T-helper 17 cell (primary cell): ENCODE measurements at regions not wholly inside any gene's neighbourhood (a gene's known extent, or its start where the extent isn't known, plus 50 kb on each side); places are given as distances from the start of the nearest gene placed in this dataset.

Source experiments
- ATAC-seq: fragments of 150-1000 bp; cut with Tn5 transposase; 2 replicates; pipeline ENCODE4 v1.10.0; 2021; ENCODE audit warnings: mild to moderate bottlenecking, moderate library complexity
- DNase-seq, 3 donors: peaks; one replicate each; pipeline versions ENCODE4 v3.0.0 to v3.0.0-alpha.2; 2020 to 2021
- H3K9me3 ChIP-seq: one replicate; pipeline ENCODE4 v1.7.0; 2013; ENCODE audit warnings: low read length, mild to moderate bottlenecking; ENCODE audit not compliant: control insufficient read depth, poor library complexity, severe bottlenecking
- H3K27ac Mint-ChIP-seq: one replicate; pipeline ENCODE4 v1.8.0; 2022; ENCODE audit warnings: mild to moderate bottlenecking, moderate library complexity, mixed read lengths
- H3K27me3 Mint-ChIP-seq: one replicate; pipeline ENCODE4 v1.8.0; 2022; ENCODE audit warnings: mixed read lengths
- H3K36me3 Mint-ChIP-seq: one replicate; pipeline ENCODE4 v1.8.0; 2022; ENCODE audit warnings: low read depth, mixed read lengths
- H3K4me1 Mint-ChIP-seq: one replicate; pipeline ENCODE4 v1.8.0; 2022; ENCODE audit warnings: mild to moderate bottlenecking, mixed read lengths
- H3K4me3 Mint-ChIP-seq: one replicate; pipeline ENCODE4 v1.8.0; 2022; ENCODE audit warnings: mild to moderate bottlenecking, moderate library complexity, mixed read lengths

DNA sequence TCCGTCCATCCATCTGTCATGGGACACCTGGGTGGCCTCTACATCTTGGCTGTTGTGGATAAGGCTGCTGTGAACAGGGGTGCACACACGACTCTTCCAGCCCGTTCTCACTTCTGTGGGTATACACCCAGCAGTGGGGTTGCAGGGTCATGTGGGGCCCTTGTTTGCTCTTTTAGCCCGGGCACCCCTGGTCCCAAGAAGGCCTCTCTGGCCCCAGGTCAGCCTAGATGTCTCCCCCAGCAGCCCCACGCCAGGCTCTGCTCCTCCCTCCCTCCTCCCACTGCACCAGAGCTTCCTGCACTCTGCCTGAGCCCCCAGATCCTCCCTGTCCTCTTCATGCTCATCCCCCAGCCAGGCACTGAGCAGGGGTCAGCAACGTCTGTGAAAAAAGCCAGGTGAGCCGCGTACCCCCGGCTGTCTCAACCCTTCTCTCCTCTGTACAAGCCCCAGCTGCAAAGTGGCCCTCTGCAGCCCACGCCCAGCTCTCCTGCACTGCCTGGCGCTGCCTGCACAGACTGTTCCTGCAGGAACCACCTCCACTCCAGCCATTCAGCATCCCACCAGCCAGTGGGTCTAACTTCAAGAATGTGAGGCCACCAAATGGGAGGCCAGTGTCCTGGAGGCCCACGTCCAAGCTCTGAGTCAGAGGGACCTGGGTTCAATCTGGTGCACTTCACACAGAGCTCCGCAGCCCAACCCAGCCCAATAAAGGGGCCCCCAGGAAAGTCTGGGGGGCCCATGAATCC, 1508.9 kb downstream of the BRD1 start:
- ATAC-seq (no peak), DNase-seq (peak in 1 of 3 donors; percentile 1)
- H3K4me1 Mint-ChIP-seq, result no peaks in the 10 kb centered on the region
- H3K27me3 Mint-ChIP-seq, result peaks cover 24% of the 10 kb centered on the region
- H3K9me3 ChIP-seq, result no peaks in the 10 kb centered on the region
- no peaks in the 10 kb centered on the region for H3K36me3 Mint-ChIP-seq
- no peak overlapping the region for H3K27ac Mint-ChIP-seq
- no peak overlapping the region for H3K4me3 Mint-ChIP-seq

DNA sequence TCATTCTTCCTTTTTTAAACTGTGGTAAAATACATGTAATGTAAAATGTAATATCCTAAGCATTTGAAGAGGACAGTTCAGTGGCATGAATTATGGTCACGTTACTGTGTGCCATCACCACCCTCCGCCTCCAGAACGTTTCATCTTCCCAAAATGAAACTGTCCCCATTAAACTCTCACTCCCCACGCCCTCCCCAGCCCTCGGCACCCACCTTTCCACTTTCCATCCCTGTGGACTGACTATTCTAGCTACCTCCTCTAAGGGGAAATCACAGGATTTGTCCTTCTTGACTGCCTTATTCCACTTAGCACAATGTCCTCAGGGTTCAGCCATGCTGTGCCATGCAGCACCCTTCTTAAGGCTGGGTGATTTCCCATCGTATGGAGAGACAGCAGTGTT, 1509.5 kb downstream of the BRD1 start:
- H3K4me3 Mint-ChIP-seq, result no peak overlapping the region
- ATAC-seq (no peak), DNase-seq (no peak)
- H3K36me3 Mint-ChIP-seq, result no peaks in the 10 kb centered on the region
- no peaks in the 10 kb centered on the region for H3K4me1 Mint-ChIP-seq
- H3K27me3 Mint-ChIP-seq, result peaks cover 24% of the 10 kb centered on the region
- no peak overlapping the region for H3K27ac Mint-ChIP-seq
- no peaks in the 10 kb centered on the region for H3K9me3 ChIP-seq

DNA sequence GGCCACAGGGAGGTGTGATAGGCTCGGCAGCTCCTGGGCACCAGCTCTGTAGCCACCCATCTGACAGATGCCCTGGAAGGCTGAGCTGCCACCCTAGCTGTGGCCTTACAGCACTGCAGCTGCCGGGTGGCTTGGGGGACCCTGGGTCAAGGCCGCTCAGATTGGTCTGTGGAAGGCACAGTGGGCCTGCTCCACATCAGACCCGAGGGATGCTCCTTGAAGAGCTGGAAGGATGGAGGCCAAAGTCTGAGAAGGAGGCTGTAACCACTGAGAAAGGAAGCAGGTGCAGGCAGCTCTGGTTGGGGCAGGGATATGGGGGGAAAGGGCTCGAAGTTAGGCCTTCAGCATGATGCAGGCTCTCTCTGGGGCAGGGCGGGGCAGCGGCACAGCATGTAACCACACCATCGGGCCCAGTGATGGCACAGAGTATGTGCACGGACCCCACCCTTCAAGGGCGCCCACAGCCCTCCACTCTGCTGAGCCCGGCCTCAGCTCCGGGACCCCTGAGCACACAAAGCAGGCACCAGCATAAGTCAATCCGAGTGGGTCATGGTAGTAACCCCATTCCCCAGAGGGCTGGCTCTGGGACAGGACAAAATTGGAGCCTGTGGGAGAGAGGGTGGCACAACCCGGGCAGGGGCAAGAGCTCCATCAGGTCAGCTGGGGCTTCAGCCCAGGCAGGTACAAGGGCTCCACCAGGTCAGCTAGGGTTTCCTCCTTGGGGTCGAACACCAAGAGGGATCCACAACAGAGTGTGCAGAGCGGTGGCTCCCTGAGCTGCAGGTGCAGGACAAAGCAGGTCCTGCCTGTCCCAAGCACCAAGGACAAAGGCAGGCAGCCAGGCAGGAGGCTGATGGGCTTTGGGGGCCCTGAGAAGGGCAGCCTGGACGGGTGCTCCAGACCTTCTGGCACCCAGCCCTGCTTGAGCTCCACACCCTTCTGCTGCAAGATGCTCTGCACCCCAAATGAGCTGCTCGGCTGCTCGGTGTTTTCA, 1511.1 kb downstream of the BRD1 start:
- Mint-ChIP-seq H3K36me3 (no peaks in the 10 kb centered on the region), H3K27me3 (peaks cover 20% of the 10 kb centered on the region), H3K4me1 (no peaks in the 10 kb centered on the region), H3K27ac (no peak overlapping the region), H3K4me3 (no peak overlapping the region)
- ATAC-seq, result no peak
- peak in 1 of 3 donors; percentile 4 for DNase-seq
- H3K9me3 ChIP-seq, result no peaks in the 10 kb centered on the region

DNA sequence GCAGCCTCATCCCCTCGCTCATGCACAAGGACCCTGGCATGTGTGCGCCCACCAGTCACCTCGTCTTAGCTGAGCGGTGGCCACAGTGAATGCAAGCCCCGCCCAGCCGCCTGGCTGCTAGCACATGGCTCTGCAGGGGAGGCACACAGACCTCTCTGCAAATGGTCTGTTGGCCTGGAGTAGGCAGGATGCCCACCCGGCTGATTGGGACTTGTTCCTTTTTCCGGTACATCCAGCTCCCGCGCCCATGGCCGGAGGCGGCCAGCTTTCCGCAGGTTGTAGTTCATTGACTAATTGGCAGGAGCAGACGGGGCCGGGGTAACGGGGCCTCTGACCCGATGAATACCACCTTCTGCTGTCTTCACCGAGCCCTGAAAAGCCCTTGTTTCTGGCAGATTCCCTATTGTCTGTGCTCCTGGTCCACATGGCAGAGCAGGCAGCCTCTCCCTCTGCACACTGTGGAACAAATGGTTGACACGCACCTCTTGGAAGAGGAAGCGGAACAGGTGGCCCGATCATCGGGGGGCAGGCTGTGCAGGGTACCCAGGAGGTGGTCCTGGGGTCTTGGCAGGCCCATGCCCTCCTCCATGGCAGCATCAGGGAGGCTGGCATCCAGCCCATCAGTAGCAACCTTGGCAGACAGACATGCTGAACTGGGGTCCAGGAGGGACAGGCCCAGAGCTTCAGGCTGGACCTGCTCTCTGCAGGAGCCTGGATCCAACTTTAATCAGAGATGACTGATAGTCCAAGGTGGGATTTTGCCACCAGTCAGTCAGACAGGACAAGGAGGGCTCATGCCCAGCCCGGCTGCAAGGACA, 1512.0 kb downstream of the BRD1 start:
- ATAC-seq, result no peak
- H3K36me3 Mint-ChIP-seq, result no peaks in the 10 kb centered on the region
- H3K4me3 Mint-ChIP-seq, result no peak overlapping the region
- H3K9me3 ChIP-seq, result no peaks in the 10 kb centered on the region
- H3K27ac Mint-ChIP-seq, result no peak overlapping the region
- no peaks in the 10 kb centered on the region for H3K4me1 Mint-ChIP-seq
- no peak for DNase-seq
- H3K27me3 Mint-ChIP-seq, result peaks cover 15% of the 10 kb centered on the region

DNA sequence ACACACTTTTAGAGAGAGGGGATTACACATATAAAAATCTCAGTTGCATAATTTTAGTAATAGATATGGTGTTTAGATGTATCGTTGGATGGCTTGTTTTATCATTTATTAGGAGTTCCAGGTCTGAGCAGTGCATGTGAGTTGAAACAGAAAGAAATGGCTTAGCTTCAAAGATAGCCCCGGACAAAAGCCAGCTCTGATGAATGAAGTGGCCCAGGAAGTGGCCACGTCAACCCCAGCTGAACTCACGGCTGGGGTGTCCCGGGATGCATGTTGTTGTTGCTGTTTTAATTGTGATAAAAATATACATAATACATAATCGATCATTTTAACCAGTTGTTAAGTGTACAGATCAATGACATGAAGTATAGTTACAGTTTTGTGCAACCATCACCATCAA, 1513.6 kb downstream of the BRD1 start:
- Mint-ChIP-seq H3K27me3 (peaks cover 4% of the 10 kb centered on the region), H3K27ac (no peak overlapping the region), H3K4me3 (no peak overlapping the region), H3K36me3 (no peaks in the 10 kb centered on the region), H3K4me1 (no peaks in the 10 kb centered on the region)
- DNase-seq (no peak), ATAC-seq (no peak)
- no peaks in the 10 kb centered on the region for H3K9me3 ChIP-seq

DNA sequence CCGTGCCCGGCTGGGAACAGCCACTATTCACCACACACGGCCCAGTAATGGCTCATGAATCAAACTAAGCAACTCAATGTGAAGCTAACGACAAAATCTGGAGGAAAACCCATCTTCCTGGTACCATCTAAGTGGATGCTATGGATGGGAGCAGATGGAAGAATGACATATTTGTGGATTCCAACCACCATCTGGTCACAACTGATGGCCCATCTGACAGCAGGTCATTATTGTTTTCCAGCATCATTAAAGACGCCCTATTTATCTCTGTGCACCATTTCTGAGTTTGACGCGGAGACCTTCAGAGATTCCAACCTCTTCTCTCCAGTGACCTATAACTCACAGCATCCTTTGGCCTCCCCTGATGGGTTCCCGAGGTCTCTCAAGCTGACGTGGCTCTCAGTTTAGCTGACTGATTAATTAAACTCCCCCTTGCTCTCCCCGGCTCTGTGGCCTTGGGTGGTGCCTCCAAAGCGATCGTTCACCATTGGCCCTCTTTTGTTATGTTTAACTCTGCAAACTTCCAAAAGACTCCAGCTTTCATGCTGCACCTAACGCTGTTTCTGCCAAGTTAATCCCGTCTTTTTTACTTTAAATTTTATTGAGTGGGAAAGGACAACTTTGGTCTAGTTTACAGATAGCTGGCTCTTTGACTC, 1514.4 kb downstream of the BRD1 start:
- Mint-ChIP-seq H3K4me3 (no peak overlapping the region), H3K36me3 (no peaks in the 10 kb centered on the region), H3K27me3 (no peaks in the 10 kb centered on the region), H3K4me1 (no peaks in the 10 kb centered on the region), H3K27ac (no peak overlapping the region)
- no peaks in the 10 kb centered on the region for H3K9me3 ChIP-seq
- ATAC-seq, result no peak
- DNase-seq, result no peak

DNA sequence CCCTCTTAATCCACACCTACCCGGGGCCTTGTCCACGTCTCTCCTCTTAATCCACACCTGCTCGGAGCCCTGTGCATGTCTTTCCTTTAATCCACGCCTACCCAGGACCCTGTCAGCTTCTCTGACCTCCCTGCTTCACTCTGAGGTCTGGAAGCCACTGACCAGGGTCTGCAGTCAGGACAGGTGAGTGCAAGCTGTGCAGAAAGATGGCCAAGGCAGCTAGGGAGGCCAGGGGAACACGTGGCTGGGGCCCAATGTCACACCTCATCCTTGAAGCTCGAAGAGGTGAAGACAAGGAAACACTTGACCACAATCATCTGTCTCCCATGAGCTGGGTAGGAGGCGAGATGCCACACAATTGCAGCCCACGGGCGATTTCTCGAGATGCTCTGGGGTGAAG, 1516.9 kb downstream of the BRD1 start:
- no peak overlapping the region for H3K4me3 Mint-ChIP-seq
- H3K9me3 ChIP-seq, result no peaks in the 10 kb centered on the region
- H3K27ac Mint-ChIP-seq, result no peak overlapping the region
- no peaks in the 10 kb centered on the region for H3K36me3 Mint-ChIP-seq
- no peaks in the 10 kb centered on the region for H3K4me1 Mint-ChIP-seq
- ATAC-seq (no peak), DNase-seq (no peak)
- no peaks in the 10 kb centered on the region for H3K27me3 Mint-ChIP-seq

DNA sequence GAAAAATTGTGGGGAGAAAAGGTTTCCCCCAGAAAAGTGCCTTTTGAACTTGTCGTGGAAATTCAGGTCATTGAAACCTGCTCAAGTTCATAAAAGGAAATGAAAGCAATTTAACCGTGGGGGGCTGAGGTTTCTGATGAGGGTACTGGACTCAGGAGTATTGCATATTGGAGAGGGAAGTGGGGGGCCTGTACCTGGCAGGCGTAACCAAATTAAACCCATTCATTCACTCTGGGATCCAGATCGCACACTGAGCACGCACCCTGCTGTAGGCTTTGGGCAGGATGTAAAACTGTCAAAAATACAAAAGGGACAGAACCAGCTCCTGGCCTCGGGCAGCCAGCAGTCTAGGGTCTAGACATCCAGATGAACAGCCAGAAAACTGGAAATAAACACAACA, 1517.4 kb downstream of the BRD1 start:
- no peaks in the 10 kb centered on the region for H3K9me3 ChIP-seq
- no peaks in the 10 kb centered on the region for H3K36me3 Mint-ChIP-seq
- no peak for ATAC-seq
- H3K27ac Mint-ChIP-seq, result no peak overlapping the region
- no peak for DNase-seq
- H3K4me3 Mint-ChIP-seq, result no peak overlapping the region
- no peaks in the 10 kb centered on the region for H3K4me1 Mint-ChIP-seq
- H3K27me3 Mint-ChIP-seq, result no peaks in the 10 kb centered on the region

DNA sequence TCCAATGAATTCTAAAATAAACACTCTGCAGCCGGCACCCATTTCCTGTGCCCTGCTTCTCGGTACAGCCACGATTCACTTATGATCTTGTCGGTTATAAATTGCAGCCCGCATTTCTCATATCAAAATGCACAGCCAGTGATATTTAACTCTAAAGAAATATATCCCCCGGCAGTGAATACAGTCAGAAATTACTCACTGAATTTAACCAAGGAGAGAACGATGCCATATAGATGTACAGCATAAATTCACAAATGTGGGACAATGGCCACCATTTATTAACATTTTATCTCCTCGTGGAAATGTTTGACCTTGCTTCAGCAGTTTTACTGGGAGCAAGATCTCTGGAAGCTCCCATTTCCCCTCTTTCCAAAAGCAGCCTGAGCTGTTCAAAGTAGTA, 1517.8 kb downstream of the BRD1 start:
- no peaks in the 10 kb centered on the region for H3K9me3 ChIP-seq
- Mint-ChIP-seq H3K4me1 (no peaks in the 10 kb centered on the region), H3K27ac (no peak overlapping the region), H3K36me3 (no peaks in the 10 kb centered on the region), H3K27me3 (no peaks in the 10 kb centered on the region), H3K4me3 (no peak overlapping the region)
- ATAC-seq (no peak), DNase-seq (no peak)

DNA sequence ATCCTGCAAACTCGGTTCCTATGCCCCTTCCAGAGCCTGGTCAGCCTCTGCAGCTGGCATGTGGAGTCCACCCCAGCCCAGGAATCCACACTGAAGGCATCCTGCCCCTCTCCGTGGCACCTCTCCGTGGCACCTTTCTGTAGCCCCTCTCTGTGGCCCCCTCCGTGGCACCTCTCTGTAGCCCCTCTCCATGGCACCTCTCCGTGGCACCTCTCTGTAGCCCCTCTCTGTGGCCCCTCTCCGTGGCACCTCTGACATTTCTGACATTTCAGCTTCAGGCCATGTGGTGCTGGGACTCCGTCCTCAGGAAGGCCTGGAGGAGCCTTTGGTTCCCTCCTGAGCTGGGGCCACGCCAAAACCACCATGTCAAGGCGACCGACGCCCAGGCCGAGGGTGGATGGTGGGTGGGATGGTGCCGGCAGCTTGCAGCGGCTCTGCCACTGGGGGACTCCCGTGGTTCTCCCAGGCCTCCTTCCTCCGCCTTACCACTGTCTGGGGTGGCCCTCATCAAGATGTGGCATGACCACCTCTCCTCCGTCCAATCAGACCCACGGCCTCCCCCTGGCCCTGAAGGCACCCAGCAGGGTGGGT, 1518.5 kb downstream of the BRD1 start:
- H3K9me3 ChIP-seq, result no peaks in the 10 kb centered on the region
- no peaks in the 10 kb centered on the region for H3K36me3 Mint-ChIP-seq
- peaks cover 4% of the 10 kb centered on the region for H3K27me3 Mint-ChIP-seq
- no peak for ATAC-seq
- H3K4me3 Mint-ChIP-seq, result no peak overlapping the region
- H3K4me1 Mint-ChIP-seq, result no peaks in the 10 kb centered on the region
- H3K27ac Mint-ChIP-seq, result no peak overlapping the region
- no peak for DNase-seq

DNA sequence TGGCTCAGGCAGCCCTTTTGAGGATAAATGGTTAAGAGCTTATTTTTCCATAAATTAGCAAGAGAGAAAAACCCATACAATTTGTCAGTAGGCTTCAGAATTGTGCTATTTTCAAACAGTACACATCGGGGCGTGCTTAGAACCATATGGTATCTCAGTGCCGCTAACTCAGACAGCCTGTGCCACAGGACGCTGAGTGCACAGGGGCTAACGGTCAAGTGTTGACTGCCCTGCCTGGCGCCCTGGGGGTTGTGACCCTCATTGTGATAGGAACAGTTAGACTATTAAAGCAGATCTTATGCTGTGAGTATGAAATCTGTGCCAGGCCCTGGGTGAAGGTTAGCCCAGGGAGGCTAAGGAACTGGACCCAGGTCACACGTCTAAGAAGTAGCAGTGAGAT, 1519.7 kb downstream of the BRD1 start:
- Mint-ChIP-seq H3K4me1 (no peaks in the 10 kb centered on the region), H3K4me3 (no peak overlapping the region), H3K27me3 (peaks cover 4% of the 10 kb centered on the region), H3K36me3 (no peaks in the 10 kb centered on the region), H3K27ac (no peak overlapping the region)
- ATAC-seq (no peak), DNase-seq (no peak)
- H3K9me3 ChIP-seq, result no peaks in the 10 kb centered on the region

DNA sequence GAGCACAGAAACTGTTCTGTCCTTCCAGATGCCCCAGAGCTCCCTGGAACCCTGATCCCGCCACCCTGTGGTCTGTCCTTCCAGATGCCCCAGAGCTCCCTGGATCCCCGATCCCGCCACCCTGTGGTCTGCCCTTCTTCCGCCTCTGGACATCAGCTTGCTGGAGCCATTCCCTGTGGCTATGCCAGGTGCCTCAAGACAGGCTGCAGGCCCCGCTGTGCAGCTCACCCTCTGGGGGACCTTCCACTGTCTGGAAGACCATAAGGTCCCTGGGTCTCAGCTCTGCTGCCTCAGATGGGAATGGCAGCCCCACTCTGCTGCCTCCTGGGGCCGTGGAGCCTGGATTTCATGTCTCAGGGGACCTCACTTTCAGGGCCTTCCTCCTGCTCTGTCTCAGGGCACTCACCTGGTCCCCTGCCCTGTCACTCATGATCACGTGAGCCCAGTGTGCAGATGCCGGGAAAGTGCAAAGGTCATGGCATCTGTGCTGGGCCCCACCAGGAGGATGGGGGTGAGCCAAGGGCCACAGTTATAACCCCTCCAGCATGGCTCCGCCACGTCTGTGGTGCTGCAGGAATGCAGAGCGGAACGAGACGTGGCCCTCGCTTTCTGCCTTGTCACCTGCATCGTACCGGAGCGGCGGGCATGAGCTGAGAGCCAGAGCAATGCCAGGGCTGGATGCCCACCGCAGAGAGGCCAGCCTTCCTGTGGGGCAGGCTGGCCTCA, 1520.7 kb downstream of the BRD1 start:
- H3K27ac Mint-ChIP-seq, result no peak overlapping the region

More for the DNA sequence above, 1520.7 kb downstream of the BRD1 start:
- DNase-seq (no peak), ATAC-seq (no peak)
- H3K9me3 ChIP-seq, result no peaks in the 10 kb centered on the region
- Mint-ChIP-seq H3K27me3 (peaks cover 4% of the 10 kb centered on the region), H3K36me3 (no peaks in the 10 kb centered on the region), H3K4me1 (no peaks in the 10 kb centered on the region), H3K4me3 (no peak overlapping the region)
